B cell (primary cell): ENCODE measurements at regions not wholly inside any gene's neighbourhood (a gene's known extent, or its start where the extent isn't known, plus 50 kb on each side); places are given as distances from the start of the nearest gene placed in this dataset.

Experiments used
- CTCF ChIP-seq: fragments of 200-600 bp; IDR thresholded peaks from one replicate; pipeline ENCODE4 v1.8.0; 2022; ENCODE audit warnings: antibody characterized with exemption, mild to moderate bottlenecking
- EZH2 ChIP-seq: IDR thresholded peaks from 2 replicates; pipeline ENCODE4 v1.6.1; 2012; ENCODE audit warnings: borderline replicate concordance, low read depth, mild to moderate bottlenecking, moderate library complexity, low read length; ENCODE audit not compliant: insufficient read depth, poor library complexity, severe bottlenecking

DNA sequence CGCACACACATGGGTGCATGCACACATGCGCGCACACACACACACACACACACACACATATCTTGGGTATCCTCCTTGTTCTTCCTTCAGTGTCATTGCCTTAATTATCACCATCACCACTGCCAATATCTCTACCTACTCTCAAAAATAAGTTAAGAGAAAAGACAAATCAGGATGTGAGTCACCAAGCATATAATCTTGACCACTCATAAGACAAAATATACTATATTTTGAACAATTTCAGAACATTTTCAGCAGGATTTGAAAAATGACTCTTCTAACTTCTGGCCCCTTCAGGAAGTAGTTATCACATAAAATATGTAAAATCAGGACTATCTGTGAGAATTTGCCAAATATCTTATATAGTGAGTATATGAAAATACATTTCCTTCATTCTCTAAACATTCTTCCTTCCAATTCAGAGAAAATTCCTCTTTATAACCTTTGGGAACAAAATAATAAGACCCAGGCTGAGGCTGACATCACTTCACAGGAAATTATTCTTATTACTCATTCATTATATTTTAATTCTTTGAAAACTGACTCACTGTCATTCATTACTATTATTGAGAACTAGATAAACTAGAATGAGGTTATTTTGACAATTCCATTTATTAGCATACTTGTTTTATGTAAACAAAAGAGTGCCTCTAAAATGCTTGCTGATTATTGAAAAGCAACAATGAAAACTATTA lies 772.0 kb upstream of the ACO1 start:
- TF ChIP-seq CTCF = no peak
- TF ChIP-seq EZH2 = no peak
